ENCODE measurements at regions not wholly inside any gene's neighbourhood (a gene's known extent, or its start where the extent isn't known, plus 50 kb on each side); places are given as distances from the start of the nearest gene placed in this dataset.
"Not testable (repeated sequence)": the region's sequence is repeated elsewhere in the genome, so short reads cannot be mapped to it uniquely, and the experiment has no call there.

DNA sequence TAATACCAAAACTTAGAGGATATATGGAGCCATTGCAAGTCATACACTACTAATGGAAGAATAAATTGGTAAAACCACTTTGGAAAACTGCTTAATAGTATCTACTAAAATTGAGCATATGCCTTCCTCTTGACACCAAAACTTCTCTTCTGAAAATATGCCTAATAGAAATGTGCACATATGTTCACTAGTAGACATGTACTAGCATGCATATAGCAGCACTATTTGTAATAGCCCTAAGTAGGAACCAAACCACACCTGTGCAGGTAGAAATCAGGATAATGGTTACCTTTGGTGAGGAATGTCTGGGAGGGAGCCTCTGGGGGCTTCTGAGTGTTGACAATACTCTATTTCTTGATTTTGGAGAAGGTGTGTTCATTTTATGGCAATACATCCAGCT is 424.8 kb upstream of the BTBD3 start:
- DNase-seq, result no peak

- no peak for DNase-seq
Observed at GRCh38 chr20:11496380-11496779, 421.3 kb upstream of the BTBD3 start.

DNA sequence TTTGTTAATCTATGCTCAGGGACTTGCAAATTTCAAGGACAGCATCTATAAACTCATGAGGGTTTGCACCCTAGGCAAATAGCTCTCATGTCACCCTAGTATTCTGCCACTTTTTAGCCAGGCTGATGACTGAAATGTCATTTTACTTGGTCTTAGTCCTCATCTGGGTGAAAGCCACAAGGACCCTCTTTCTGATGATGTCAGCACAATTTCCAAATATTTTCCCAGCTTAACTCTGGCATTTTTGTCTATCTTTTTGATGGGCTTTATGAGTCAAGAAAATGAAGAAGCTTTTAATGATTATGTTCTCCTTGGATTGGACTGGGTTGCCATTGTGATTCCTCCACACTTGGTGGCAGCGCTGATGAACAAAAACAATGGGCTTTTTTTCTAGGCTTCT is 420.1 kb upstream of the BTBD3 start:
- no peak for DNase-seq

DNA sequence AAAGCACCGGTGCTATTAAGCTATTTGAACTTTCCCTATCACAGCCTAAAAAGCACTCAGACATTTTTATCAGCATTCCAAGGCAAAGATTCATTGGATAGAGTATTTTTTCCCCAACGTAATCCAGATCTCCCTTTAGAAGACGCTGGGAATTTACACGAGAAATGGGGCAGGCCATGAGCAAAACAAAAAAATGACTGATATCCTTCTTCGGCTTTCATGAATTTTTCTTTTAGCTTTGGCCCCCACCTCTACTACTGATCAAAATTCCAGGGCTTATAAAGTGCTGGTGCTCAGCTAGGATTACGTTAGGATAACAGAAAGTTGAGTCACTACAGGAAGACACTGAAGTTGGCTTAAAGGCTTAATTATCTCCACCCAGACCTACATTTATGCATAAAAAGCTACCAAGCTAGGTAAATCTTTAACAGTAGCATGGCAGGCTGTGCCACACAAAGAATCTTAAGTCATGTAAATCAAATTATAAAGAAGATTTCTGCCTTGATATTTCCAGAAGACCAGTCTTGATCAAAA is 418.5 kb upstream of the BTBD3 start:
- no peak for DNase-seq

- DNase-seq, result no peak
Observed at GRCh38 chr20:11502061-11502460, 415.6 kb upstream of the BTBD3 start.

DNA sequence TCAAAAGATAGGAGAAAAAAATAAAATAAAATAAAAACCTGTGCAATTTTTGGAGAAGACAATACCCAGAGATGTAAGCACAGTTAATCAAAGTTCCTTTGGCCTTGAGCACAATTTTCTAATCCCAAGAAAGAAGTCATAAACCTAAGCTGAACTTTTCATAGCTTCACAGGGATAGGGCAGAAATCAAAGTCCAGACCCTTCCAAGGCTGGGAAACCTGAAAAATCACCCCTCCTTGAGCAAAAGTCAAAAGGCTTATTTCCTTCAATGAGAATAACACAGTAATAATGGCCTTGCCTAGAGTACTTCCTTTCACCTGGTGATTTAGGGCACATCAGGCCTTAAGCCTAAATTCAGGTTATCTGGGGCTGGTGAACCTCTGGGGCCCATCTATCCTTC is 415.0 kb upstream of the BTBD3 start:
- no peak for DNase-seq

- DNase-seq, result no peak
Observed at GRCh38 chr20:11509776-11510175, 407.9 kb upstream of the BTBD3 start.

DNA sequence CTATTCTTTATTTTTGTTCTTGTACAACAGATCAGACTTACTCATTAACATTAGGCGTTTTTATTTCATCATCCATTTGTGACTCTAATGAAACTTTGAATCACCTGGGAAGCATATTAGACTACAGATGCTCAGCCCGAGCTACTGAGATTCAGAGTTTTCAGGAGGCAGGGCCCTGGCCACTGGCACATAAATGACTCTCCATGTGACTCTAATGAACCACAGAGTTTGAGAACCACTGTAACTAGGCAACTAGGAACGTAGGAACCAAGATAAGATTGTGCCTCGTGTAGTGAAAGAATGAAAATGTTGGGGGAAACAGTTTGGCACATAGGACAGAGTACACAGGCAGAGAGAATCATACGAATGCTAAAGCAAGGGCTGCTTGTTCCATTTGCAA is 405.9 kb upstream of the BTBD3 start:
- no peak for DNase-seq

DNA sequence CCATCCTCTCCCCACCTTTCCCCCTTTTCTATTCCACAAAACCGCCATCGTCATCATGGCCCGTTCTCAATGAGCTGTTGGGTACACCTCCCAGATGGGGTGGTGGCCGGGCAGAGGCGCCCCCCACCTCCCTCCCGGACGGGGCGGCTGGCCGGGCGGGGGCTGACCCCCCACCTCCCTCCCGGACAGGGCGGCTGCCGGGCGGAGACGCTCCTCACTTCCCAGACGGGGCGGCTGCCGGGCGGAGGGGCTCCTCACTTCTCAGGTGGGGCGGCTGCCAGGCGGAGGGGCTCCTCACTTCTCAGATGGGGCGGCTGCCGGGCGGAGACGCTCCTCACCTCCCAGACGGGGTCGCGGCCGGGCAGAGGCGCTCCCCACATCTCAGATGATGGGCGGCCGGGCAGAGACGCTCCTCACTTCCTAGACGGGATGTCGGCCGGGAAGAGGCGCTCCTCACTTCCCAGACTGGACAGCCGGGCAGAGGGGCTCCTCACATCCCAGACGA is 404.4 kb upstream of the BTBD3 start:
- not testable (repeated sequence) for DNase-seq

- DNase-seq, result no peak
Observed at GRCh38 chr20:11516448-11516847, 401.2 kb upstream of the BTBD3 start.

- no peak for DNase-seq
Observed at GRCh38 chr20:11520596-11520995, 397.1 kb upstream of the BTBD3 start.

DNA sequence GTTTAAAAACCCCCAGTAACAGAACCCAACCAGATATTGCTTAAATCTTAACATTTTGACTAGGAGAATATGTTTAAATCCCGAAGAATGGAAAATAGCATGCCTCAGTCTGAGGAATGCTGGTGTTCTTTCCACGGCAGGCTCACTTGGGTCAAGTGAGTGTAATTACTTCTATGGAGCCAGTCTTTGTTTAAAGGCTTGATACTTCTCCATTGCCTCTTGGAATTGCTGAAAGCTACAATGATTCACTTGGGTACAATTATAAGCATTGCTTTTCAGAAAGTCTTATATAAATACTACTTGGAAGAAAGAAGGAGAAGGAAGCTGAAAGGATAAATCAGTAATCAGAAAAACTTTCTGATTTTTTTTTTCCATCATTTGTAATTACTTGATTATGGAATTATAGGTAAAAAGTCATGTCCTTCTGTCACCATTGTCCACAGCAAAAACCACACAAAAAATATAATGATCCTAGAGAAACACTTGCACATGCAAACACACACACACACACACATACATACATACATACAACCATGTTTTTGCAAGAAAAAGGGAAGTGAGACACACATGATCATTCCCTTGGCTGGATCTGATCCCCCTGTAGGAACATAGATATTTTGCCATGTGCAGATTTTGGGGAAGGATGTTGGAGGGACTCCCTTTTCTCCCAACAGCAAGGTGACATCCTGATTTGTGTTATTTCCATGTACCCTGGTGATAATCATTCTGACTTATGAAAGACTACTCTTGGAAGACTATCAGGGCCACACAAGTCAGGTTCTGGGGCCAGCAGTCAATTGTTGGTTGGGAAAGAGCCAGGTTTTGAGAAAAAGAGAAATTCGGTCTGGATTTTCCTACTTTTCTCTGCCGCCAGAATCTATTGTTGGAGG is 396.0 kb upstream of the BTBD3 start:
- DNase-seq, result no peak

DNA sequence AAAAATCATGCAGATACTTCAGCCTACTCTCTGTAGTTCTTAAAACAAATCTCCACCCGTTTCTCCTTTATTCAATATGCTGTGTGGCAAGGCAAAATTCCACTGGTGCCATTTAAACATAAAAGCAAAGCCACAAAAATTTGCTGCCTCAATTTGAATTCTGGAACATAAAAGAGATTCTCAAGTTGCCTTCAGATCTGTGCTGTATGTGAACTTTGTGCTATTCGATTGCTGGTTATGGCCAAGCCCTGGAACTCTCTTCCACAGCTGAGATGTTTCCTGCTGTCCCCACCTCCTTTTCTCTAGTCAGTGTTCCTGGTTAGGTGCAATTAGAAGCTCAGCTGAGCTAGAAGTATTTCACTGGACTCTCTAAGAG is 395.3 kb upstream of the BTBD3 start:
- DNase-seq, result no peak

- no peak for DNase-seq
Observed at GRCh38 chr20:11529047-11529446, 388.6 kb upstream of the BTBD3 start.

GRCh38 chr20:11537032-11537431 is 380.7 kb upstream of the BTBD3 start:
- DNase-seq, result no peak

GRCh38 chr20:11539450-11539849 is 378.2 kb upstream of the BTBD3 start:
- no peak for DNase-seq

DNA sequence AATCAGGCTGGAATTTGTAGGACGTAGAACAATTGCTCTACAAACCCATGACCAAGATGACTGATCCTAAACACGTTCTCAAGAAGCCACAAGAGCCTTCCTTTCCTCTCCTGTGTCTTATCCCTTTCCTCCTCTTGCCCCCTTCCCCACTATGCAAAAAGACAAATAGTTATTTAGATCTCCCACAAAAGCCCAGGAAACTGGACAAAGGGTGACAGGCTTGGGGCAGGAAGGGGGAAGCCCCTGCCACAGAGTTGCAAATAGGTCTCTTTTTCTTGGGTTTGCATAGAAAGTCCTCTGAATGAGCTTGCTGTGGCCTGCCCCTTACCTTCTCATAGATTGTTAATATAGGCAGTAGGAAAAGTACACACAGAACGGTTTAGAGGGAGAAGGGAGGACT is 377.1 kb upstream of the BTBD3 start:
- no peak for DNase-seq

DNA sequence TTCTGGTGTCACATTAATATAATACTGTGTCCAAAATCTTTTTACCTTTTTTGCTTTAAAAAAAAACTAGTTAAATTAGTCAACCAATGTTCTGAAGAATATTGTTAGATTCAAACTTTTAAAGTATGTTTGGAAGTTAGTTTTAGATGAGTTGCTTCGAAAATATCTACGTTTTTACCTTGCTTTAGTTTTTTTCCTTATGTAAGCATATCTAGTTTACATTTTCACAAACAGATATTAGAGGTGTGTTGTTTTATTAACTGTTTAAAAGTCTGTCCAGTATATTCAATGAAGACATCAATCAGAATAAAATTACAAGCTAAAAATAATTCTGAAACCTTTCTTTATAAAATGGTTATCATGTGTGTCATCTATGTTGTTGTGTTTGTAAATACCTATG is 375.0 kb upstream of the BTBD3 start:
- no peak for DNase-seq

- peak; percentile 55 for DNase-seq
Observed at GRCh38 chr20:11544029-11544678, 373.5 kb upstream of the BTBD3 start.

DNA sequence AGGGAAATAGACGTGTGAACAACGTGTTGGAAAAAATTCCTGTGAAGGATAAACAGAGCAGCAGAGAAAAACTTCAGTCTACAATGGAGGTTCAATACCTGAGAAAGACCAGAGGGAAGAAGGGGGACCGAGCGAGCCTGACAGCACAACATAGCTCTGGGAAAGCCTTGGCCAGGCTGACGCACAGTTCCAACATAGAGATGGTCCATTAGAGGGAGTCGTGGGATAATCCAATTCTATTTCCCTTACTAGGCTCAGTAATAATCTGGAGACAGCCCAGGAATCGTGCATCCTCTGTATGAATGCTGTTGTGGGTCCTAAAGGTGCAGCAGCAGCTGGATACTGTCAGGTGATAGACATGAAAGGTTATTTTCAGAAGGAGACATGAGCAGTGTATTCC is 370.8 kb upstream of the BTBD3 start:
- no peak for DNase-seq

DNA sequence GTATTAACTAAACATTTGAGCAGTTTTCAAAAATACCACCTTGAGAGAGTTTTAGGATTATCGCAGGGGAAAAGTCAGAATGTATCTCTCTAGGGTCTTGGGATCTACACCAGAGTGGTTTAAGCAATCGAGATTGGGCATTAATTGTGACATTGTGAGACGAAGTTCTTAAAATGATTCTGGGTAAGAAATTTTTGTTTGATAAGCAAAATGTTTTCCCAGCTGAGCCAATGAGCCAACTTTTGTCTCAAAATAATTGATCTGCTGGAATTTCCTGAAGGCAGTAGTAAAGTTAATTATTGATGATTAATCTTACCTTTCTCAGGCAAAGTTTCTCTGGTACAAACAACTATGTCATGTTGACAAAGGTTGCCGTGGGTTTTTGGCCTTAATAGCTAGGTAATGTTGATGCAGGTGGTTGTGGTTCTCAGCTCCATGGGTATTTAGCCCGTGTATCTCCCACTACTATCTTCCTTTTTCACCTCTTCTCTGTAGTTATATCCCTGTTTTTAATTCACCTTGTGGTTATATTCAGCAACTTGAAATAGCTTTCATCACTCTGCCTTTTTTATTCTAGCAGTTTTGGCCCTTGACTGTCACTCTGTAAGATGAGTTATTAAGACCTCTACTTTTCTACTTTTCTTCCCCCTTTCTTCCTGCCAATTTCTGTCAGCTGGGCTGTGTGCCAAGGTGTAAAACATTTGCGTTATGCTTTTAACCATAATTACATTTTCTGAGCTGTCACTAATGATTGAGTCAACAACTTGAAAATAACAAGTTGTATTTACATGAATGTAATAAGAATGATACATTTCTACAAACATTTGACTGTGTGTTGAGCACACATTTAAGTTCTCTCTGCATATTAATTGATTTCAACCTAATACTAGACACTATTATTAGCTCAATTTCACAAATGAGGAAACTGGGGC is 368.3 kb upstream of the BTBD3 start:
- peak; percentile 7 for DNase-seq

- DNase-seq, result no peak
Observed at GRCh38 chr20:11550657-11551338, 366.9 kb upstream of the BTBD3 start.

Measured in KG1 (cell line).